HG03095 (cell line): ENCODE measurements at regions not wholly inside any gene's neighbourhood (a gene's known extent, or its start where the extent isn't known, plus 50 kb on each side); places are given as distances from the start of the nearest gene placed in this dataset.

Experiments
- ATAC-seq: cut with Tn5 transposase; IDR thresholded peaks from one replicate; pipeline ENCODE4 v1.9.1; 2021; ENCODE audit warnings: moderate library complexity; ENCODE audit not compliant: unreplicated experiment

- ATAC-seq = no peak
Observed at GRCh38 chr10:131700506-131700905, 200.3 kb upstream of the PPP2R2D start.

DNA sequence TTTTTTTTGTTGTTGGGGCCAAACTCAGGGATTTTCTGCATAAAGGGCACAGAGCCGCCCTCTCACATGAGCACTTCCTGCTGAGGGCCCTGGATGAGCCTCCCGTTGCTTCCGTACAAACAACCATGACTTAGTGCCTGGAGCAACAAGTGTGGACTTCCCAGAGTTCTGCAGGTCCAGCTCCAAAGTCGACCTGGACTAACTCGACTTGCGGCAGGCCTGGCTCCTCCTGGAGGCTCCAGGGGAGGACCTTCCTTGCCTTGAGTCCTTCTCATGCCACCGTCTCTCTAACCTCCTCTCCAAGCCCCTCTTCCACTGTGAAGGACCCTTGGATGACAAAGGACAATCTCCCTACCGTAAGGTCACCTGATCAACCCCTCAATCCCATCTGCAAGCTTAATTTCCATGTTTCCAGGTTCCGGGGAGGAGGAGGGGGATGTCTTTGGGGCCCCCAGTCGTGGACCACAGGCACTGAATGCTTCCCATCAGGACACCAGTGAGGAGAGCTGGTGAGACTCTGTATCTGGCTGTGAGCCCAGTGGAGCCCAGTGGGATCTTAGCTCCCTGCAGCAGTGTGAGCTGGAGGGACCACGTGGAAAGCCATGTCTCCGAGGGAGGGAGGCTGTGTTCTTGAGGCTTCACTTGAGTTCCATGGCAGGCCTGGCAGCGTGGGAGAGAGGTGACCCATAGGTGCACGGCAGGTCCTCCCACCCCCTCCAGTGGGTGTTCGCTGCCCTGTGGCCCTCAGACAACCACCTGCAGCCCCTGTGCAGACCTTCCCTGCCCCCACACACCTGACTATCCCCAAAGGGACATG lies 199.5 kb upstream of the PPP2R2D start:
- no peak for ATAC-seq

DNA sequence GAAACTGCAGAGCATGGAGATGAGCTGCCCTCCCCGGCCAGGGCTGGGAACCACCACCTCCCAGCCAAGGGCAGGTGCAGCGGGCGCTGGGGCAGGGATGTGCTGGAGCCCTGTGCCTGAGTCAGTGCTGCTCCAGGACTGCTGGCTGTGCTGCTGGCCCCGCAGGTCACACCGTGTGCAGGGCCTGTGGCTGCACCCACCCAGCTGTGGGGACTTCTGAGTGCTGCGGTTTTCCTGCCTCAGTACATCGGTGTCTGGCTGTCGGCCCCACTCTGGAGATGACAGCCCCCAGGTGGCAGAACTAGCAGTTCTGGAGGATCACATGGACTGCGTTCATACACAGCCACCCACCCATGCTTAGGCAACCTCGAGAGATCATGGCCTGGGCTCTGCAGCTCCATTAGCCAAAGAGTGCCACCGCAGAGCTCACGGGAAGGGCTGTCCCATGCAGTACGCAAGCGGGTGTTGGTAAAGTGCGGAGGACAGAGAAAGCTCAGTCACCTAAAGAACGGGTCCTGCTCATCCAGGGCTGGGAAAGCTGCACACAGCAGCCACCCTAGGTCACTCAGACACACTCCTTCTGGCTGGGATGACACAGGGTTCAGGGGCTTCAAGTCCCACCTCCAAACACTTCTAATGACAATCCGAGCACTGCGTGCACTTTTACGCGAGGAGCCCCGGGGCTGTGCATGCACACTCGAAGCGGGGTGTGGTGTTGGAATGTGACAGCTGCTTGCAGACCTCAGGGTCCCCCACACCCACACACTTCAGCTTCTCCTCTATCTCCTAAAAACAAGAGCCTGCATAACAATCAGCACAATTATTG lies 198.1 kb upstream of the PPP2R2D start:
- ATAC-seq = no peak

DNA sequence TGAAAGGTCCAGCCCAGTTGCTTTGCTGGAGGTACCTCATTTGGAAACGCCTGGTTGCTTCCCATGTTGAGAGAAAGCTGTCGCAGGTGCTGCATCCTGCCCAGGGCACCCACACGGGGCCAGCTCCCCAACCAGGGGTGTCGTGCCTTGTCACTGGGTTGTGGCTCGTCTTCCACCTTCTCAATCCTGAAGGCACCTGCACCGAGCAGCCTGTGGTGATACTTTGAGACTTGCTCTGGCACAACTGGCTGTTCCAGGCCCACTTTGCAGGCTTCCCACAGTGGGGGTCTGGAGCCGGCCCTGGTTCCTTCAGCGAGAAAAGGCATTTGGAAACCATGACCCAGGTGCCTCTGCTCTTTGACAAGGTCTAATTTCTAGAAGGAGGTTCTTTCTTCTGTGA lies 197.3 kb upstream of the PPP2R2D start:
- no peak for ATAC-seq

GRCh38 chr10:131703941-131704340 lies 196.9 kb upstream of the PPP2R2D start:
- no peak for ATAC-seq

GRCh38 chr10:131706476-131706875 lies 194.3 kb upstream of the PPP2R2D start:
- ATAC-seq = no peak

- no peak for ATAC-seq
Observed at GRCh38 chr10:131706952-131707351, 193.9 kb upstream of the PPP2R2D start.

DNA sequence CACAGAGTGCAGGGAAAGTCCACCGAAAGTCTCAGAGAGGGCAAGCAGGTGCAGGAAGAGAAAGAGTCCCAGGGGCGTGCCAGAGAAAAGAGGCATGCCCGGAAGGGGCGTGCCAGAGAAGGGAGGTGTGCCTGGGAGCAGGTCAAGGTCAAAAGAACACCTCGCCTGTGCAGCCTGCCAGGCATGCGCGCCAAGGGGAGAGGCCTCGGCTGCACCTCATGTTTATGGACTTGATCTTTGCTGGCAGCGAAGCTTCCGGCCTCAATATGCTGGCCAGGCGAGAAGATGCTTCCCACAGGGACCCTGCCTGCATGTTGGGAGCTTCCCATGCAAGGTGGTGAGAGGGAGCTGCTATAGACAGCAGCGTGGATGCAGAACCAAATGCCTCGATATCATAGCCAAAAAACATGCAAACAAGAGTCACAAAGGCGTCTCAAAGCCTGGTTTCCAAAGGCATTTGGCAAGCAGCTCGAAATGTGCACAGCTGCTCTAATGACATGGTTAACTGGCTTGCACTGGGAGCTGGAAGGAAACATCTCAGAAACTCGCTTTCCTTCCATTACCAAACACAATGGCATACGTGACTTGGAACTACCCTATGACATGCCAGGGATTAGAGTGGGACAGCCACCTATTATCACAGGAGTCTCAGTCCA lies 192.5 kb upstream of the PPP2R2D start:
- ATAC-seq = no peak

- ATAC-seq = no peak
Observed at GRCh38 chr10:131710142-131710861, 190.5 kb upstream of the PPP2R2D start.

GRCh38 chr10:131722121-131722520 lies 178.7 kb upstream of the PPP2R2D start:
- no peak for ATAC-seq

GRCh38 chr10:131722525-131723264 lies 178.1 kb upstream of the PPP2R2D start:
- no peak for ATAC-seq

DNA sequence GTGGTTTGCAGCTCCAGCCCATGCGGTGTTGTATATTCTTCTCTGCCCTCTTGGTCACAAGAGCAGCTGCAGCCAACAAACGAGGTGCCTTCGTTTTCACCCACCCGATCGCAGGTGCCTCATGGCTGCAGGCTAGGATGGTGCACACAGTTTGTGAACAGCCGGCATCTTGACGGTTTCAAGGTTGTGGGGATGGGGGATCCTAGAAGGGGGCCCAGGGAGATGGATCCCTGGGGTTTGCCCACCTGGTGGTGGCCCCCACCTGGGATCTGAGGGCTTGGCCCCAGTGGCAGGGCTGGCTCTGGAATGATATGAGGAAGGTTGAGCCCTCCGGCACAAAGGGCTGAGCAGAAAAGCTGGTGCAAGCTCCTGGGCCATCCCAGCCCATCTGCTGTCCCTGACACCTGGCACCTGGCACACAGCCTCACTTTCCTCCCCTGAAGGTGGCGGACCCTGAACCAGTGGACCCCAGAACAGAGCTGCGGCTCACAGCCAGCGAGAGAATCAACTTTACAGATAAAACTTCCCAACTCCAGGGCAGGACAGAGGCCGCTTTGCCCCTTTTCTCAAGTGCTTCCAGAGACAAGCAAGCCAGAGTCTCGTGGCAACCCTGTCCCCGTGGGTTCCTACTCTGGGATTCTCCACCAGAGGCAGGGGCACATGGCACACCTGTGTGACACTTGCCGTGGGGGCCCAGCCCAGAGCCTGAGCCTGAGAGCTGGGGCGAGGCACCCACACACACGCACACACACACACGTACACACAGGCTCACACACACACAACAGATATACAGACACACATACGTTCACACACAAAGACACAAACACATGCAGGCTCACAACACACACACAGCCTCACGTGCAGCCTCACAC lies 177.3 kb upstream of the PPP2R2D start:
- ATAC-seq = no peak

GRCh38 chr10:131724169-131724545 lies 176.7 kb upstream of the PPP2R2D start:
- no peak for ATAC-seq

DNA sequence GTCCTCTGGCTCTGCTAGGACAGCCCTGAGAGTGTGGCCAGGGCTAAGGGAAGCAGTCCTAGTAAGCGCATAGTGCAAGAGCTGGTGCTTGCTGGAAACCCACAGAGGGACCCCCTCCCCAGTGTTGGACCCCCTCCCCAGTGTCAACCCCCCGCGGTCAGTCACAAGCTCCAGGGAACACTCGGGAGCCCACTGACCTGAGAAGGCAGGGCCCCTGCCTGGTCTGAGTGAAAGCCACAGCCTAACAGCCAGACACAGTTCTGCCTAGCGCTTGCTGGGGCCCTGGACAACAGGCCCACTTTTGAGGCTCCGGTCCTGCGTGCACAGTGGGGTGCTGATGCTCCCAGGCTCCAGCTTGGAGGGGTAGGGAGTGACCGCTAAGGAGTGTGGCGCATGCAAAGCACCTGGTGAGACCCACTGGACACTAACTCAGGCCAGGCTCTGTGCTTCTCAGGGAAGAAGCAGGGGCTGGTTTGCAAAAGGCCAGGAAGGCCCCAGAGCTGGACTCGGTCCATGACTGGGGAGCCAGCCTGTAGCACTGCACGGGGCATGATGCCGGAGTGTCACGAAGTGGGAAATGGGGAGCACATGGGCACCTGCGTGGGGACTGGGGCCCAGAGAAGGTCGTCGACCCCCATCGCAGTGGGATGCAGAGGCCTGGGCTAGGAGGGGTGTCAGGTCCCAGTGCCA lies 175.8 kb upstream of the PPP2R2D start:
- no peak for ATAC-seq

GRCh38 chr10:131725581-131726069 lies 175.2 kb upstream of the PPP2R2D start:
- ATAC-seq = no peak

- no peak for ATAC-seq
Observed at GRCh38 chr10:131726076-131726880, 174.5 kb upstream of the PPP2R2D start.

DNA sequence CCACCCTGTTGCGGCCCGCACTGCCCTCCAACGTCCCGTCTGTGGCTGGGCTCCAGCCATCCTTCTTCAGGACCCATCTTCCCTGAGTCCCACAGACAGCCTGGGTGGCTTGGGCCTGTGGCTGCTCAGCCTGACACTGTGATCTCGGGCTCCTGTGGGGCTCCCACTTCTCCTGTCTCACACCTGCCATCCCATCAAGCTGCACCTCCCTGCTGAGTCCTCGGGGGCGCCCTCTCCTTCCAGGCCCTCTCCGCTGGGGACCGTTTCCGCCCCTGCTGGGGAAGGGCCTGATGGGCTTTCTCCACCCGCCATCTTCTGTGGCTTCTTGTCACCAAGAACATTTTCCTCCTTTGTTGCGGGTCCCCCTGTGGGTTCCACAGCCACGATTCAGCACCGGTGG lies 173.8 kb upstream of the PPP2R2D start:
- no peak for ATAC-seq

DNA sequence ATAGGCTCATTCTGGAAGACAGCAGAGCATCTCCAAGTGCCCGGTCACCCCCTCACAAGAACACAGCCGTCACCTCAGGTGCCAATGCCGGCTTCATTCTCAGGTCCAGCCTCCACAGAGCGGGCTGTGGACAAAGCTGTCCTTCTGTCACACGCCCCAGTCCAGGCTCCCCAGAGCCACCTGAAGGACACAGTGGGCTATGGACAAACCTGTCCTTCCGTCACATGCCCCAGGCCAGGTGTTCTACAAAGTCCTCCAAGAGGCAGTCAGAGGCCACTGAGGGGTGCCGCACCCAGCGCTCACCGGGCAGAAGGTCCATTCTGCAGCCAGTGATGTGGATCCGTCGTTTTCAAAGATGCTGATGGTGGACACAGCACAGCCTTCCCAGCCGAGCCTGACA lies 173.2 kb upstream of the PPP2R2D start:
- ATAC-seq = no peak
